HG03432 (cell line): ENCODE measurements at regions not wholly inside any gene's neighbourhood (a gene's known extent, or its start where the extent isn't known, plus 50 kb on each side); places are given as distances from the start of the nearest gene placed in this dataset.
"Not testable (repeated sequence)": the region's sequence is repeated elsewhere in the genome, so short reads cannot be mapped to it uniquely, and the experiment has no call there.

Experiments
- ATAC-seq: cut with Tn5 transposase; IDR thresholded peaks from one replicate; pipeline ENCODE4 v1.9.1; 2021; ENCODE audit warnings: mild to moderate bottlenecking, moderate library complexity; ENCODE audit not compliant: unreplicated experiment

DNA sequence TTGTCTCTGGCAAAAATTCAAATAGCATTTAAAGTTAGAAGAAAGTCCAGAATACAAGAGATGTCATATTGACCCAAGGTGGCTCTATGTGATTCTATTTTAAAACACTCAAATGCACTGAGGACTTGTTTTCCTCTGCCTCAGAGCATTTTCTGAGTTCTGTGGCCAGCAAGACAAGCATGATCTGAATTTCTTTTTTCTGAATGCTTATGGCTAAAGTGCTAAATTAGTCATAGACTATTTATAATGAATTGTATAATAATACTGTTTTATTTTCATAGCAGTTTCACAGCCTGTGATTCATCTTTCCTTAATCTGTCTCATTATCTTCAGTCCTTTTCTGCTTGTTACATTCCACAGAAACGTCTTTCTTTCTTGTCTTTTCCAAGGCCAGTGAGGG is 63.9 kb upstream of the SEC22B start:
- not testable (repeated sequence) for ATAC-seq

- ATAC-seq = not testable (repeated sequence)
Measured at GRCh38 chr1:120239351-120239750, 63.0 kb upstream of the SEC22B start.

DNA sequence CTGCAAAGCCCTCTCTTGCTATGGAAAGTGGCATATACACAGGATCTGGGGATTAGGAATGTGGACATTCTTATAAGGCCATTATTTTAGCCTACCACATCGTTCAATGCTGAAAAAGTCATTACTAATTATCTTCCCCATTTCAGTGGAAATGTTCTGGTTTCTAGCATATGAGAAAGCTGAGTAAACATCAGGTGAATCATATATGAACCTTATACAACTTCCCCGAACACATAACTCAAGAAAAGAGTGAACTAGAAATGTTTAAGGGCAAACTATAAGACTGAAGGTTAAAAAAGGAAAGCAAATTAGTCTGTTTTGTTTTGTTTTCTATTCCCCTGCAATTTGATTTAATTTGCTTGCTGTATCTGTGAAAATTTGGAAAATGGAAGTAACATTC is 62.5 kb upstream of the SEC22B start:
- not testable (repeated sequence) for ATAC-seq

- ATAC-seq = not testable (repeated sequence)
Measured at GRCh38 chr1:120233661-120234018, 57.3 kb upstream of the SEC22B start.

- peak; percentile 64 for ATAC-seq
Measured at GRCh38 chr1:120232834-120233660, 56.7 kb upstream of the SEC22B start.

DNA sequence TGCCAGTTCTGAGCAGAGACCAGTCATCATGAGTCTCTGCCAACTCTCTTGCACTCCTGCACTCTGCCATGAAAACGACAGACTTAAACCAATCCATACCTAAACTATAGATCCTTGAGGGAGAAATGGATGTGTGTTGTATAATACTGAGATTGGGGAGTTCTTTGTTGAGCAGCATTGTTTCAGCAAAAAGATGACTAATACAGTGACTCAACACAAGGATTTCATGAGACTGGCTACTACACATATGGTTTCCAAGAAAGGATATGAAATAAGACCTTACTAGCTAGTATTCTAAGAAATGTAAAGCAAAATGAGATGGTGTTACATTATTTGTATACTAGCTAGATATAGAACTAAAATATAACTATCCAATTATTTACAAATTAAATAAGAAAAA is 53.5 kb upstream of the SEC22B start:
- not testable (repeated sequence) for ATAC-seq
